Upper lobe of left lung (tissue), 6 donors: ENCODE measurements at regions not wholly inside any gene's neighbourhood (a gene's known extent, or its start where the extent isn't known, plus 50 kb on each side); places are given as distances from the start of the nearest gene placed in this dataset.

Source experiments
- ATAC-seq, 2 donors: fragments of 200-7000 bp; cut with Tn5 transposase; one replicate each; pipeline ENCODE4 v1.9.1; 2022; ENCODE audit warnings: mild to moderate bottlenecking in 2 of 2, moderate library complexity in 2 of 2; ENCODE audit not compliant: low FRiP score in 2 of 2
- DNase-seq, 2 donors: peaks; one replicate each; pipeline ENCODE4 v3.0.0-alpha.2; 2019 to 2020
- H3K27ac ChIP-seq, 4 donors: fragments of 200-600 bp; sonication (generic); one replicate each; pipeline ENCODE4 v1.5.1; 2016 to 2019
- H3K27me3 ChIP-seq, 4 donors: fragments of 200-600 bp; sonication (generic); one replicate each; pipeline ENCODE4 v1.5.1; 2017 to 2019
- H3K36me3 ChIP-seq, 4 donors: fragments of 200-600 bp; sonication (generic); one replicate each; pipeline ENCODE4 v1.5.1; 2016 to 2019
- H3K4me1 ChIP-seq, 4 donors: fragments of 200-600 bp; sonication (generic); one replicate each; pipeline ENCODE4 v1.5.1; 2018 to 2019
- H3K4me3 ChIP-seq, 4 donors: fragments of 200-600 bp; sonication (generic); one replicate each; pipeline ENCODE4 v1.5.1; 2017 to 2019; ENCODE audit warnings: mild to moderate bottlenecking in 2 of 4, moderate library complexity in 1 of 4
- H3K9me3 ChIP-seq, 4 donors: fragments of 200-600 bp; sonication (generic); one replicate each; pipeline ENCODE4 v1.5.1; 2018 to 2019
- EP300 ChIP-seq, 4 donors: sonication (generic); formaldehyde crosslinking; IDR thresholded peaks; one replicate each; pipeline ENCODE4 v1.5.1; 2017; ENCODE audit warnings: antibody characterized with exemption in 4 of 4, control low read depth in 2 of 4
- POLR2A ChIP-seq, 4 donors: fragments of 450-650 bp; IDR thresholded peaks; one replicate each; pipeline ENCODE4 v1.5.1; 2016 to 2017; ENCODE audit warnings: antibody characterized with exemption in 4 of 4, mild to moderate bottlenecking in 2 of 4
- POLR2AphosphoS5 ChIP-seq, 2 donors: sonication (generic); formaldehyde crosslinking; IDR thresholded peaks; one replicate each; pipeline ENCODE4 v1.5.1; 2017; ENCODE audit warnings: antibody characterized with exemption in 2 of 2
- WGBS, 2 donors: methylation state at CpG; one replicate each; pipeline ENCODE4 v1.1.5; 2017 to 2018; 5-methylcytosine and 5-hydroxymethylcytosine counted together
- TF ChIP-seq, protein P1 (sequence below), 6 experiments: fragments of 450-650 bp in 4 of 6; fragments of 200-600 bp in 2 of 6; sonication (generic) in 2 of 6; IDR thresholded peaks; one replicate each; pipeline ENCODE4 v1.5.1; 2016 to 2019; ENCODE audit warnings: antibody characterized with exemption in 6 of 6
- donor health status: DM: no; HTN: no; CAD: no; lungs with moderate emphysema.
- donor health status: DM: no; HTN: yes; CAD: no; lungs with severe emphysema.

DNA sequence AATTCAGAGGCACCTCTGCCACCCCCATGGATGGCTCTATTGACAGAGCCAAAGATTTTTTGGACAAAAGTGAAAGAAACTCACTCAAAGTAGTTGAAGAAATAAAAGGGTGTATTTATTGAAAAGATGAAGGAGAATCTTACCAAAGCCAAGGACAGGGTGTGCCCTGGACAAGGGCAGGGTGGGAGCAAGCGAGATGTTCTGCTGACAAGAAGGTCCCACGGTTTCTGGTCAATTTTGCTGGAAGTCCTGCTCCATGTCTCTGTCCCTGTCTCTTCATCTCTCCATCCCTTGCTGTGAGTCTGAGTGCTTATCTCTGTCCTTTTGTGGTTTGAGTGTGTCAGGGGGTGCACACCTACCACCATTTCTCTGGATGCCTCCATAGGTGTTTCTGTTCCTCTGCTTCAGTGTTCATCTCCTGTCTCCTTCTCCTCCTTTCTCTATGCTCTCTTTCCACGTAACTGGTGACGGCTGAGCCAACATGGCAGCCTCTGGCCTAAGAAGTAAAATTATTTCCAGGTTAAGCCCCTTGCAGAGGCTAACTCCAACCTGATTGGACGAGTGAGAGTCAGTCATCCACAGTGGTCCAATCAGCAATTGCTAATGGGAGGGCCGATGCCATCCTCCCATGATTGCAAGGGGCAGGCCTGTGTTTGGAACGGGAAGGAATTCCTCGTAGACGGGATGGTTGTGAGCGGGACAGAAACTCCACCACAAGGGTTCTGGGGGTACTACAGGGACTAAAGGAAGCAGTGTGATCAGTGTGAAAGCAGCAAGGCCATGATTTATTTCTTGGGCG lies 502.1 kb upstream of the CDH4 start:
- H3K27me3 ChIP-seq: no peaks in the 10 kb centered on the region
- 87 to 90% methylated on average over 11 of the region's 11 CpGs for WGBS, 2 donors
- no peak overlapping the region for H3K27ac ChIP-seq
- no peak for TF ChIP-seq POLR2A (IDR thresholded peaks at IDR 0.05)
- TF ChIP-seq, protein P1, sequence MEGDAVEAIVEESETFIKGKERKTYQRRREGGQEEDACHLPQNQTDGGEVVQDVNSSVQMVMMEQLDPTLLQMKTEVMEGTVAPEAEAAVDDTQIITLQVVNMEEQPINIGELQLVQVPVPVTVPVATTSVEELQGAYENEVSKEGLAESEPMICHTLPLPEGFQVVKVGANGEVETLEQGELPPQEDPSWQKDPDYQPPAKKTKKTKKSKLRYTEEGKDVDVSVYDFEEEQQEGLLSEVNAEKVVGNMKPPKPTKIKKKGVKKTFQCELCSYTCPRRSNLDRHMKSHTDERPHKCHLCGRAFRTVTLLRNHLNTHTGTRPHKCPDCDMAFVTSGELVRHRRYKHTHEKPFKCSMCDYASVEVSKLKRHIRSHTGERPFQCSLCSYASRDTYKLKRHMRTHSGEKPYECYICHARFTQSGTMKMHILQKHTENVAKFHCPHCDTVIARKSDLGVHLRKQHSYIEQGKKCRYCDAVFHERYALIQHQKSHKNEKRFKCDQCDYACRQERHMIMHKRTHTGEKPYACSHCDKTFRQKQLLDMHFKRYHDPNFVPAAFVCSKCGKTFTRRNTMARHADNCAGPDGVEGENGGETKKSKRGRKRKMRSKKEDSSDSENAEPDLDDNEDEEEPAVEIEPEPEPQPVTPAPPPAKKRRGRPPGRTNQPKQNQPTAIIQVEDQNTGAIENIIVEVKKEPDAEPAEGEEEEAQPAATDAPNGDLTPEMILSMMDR (IDR thresholded peaks at IDR 0.05): no peak
- TF ChIP-seq POLR2AphosphoS5 (IDR thresholded peaks at IDR 0.05): no peak
- no peak for TF ChIP-seq EP300 (IDR thresholded peaks at IDR 0.05)
- DNase-seq (no peak), ATAC-seq (no peak)
- H3K4me1 ChIP-seq: no peaks in the 10 kb centered on the region
- H3K36me3 ChIP-seq: no peaks in the 10 kb centered on the region
- H3K4me3 ChIP-seq: no peak overlapping the region
- H3K9me3 ChIP-seq: no peaks in the 10 kb centered on the region

DNA sequence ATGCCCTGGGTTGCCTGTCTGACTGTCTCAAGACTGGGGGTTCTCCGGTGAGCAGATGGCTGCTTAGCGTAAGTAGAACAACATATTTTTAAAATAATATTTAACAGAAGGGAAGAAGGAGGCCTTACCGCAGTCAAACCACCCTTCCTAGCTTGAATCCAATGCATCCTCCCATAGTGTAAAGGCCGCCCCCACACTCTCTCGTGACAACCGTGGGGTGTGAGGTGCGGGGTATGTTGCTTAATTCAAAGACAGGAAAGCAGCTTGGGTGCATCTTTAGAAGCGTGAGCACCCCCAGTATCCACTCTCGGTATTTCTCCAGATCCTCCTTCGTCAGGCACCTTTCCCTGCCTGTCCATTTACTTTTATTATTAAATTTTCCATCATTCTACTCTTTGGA lies 501.2 kb upstream of the CDH4 start:
- no peak overlapping the region for H3K4me3 ChIP-seq
- WGBS, 2 donors: 81 to 85% methylated on average over 10 of the region's 10 CpGs
- H3K27me3 ChIP-seq: no peaks in the 10 kb centered on the region
- ATAC-seq: no peak
- H3K4me1 ChIP-seq: no peaks in the 10 kb centered on the region
- H3K9me3 ChIP-seq: no peaks in the 10 kb centered on the region
- no peak for TF ChIP-seq POLR2A (IDR thresholded peaks at IDR 0.05)
- TF ChIP-seq, protein P1 (IDR thresholded peaks at IDR 0.05): no peak
- H3K36me3 ChIP-seq: no peaks in the 10 kb centered on the region
- no peak overlapping the region for H3K27ac ChIP-seq
- no peak for DNase-seq

DNA sequence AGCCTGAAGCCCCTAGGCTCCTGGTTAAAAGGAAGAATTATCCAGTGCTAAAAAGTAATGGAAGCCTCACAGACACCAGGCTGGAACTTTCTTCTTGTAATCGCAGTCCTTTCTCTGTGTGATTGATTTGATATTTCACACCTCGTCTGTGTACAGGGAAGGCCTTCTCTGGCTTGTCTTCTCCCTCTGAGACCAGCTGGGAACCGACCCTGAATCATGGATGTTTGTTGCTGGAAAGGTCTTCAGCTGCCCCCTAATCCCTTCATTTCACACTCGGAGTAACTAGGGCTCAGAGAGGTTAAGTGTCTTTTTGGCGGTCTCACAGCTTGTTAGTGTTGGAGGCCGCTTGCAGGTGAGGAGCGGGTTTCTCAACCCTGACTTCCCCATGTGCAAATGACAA lies 500.2 kb upstream of the CDH4 start:
- WGBS, 2 donors: 77 to 81% methylated on average over 7 of the region's 7 CpGs
- no peak overlapping the region for H3K27ac ChIP-seq
- H3K4me3 ChIP-seq: no peak overlapping the region
- no peaks in the 10 kb centered on the region for H3K4me1 ChIP-seq
- TF ChIP-seq POLR2AphosphoS5 (IDR thresholded peaks at IDR 0.05) (no peak), EP300 (IDR thresholded peaks at IDR 0.05) (no peak), POLR2A (IDR thresholded peaks at IDR 0.05) (no peak)
- TF ChIP-seq, protein P1 (IDR thresholded peaks at IDR 0.05): no peak
- DNase-seq (no peak), ATAC-seq (no peak)
- H3K9me3 ChIP-seq: no peaks in the 10 kb centered on the region
- H3K36me3 ChIP-seq: no peaks in the 10 kb centered on the region
- no peaks in the 10 kb centered on the region for H3K27me3 ChIP-seq

DNA sequence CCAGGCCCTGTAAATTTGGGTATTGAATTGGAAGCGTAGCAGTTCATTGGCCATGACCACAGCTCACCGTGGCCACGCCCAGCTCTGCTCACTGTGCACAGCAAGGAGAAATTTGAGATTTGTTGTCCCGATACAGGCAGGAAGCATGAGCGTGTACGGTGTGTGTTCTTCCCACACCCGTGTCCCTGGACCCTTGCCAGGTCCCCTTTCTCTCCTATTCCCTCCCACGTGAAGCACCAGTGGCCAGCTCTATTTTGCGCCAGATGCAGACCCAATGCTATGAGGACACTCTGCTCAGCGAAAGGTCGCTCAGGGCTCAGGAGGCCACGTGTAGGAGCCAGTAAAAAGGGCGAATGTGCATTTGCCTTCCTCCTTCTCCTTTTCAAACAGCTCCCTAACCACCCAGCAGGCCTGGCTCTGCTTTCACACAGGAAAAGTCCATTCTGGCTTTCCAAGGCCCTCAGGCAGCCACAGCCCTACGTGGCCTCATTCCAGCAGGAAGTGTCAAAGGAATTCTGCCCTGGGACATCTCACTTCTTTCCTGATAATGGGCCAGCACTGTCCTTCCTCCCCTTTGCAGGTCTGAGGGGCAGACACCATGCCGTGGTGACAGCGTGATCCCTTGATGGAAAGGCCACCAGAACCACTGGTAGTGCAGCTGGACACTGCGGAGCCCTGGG lies 499.2 kb upstream of the CDH4 start:
- H3K27me3 ChIP-seq: no peaks in the 10 kb centered on the region
- no peak for TF ChIP-seq POLR2A (IDR thresholded peaks at IDR 0.05)
- TF ChIP-seq POLR2AphosphoS5 (IDR thresholded peaks at IDR 0.05): no peak
- no peak for TF ChIP-seq EP300 (IDR thresholded peaks at IDR 0.05)
- TF ChIP-seq, protein P1 (IDR thresholded peaks at IDR 0.05): no peak
- no peak for ATAC-seq

More for the DNA sequence above, 499.2 kb upstream of the CDH4 start:
- WGBS, 2 donors: 67 to 69% methylated on average over 13 to 17 of the region's 17 CpGs
- Histone ChIP-seq H3K9me3 (no peaks in the 10 kb centered on the region), H3K4me3 (no peak overlapping the region), H3K4me1 (no peaks in the 10 kb centered on the region), H3K27ac (no peak overlapping the region), H3K36me3 (no peaks in the 10 kb centered on the region)
- DNase-seq: no peak
